ENCODE measurements at regions not wholly inside any gene's neighbourhood (a gene's known extent, or its start where the extent isn't known, plus 50 kb on each side); places are given as distances from the start of the nearest gene placed in this dataset.
"Not testable (repeated sequence)": the region's sequence is repeated elsewhere in the genome, so short reads cannot be mapped to it uniquely, and the experiment has no call there.

DNA sequence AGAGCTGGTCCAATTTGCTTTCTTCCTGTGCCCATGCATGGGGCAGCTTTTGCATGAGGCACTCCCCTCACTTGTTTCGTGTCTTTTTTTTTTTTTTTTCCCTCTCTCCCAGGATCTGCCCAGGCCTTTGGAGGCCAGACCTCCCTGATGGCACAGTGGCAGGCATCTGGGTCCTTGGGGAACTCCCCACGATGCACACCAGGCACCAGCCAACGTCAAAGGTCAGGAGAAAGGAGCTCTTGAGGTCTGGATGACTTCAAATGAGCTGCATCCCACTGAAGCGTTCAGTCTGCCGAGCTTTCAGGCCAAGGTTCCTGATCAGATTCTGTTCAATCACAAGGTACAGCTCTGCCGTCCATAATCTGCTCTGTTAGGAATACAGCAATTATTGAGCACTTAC lies 97.2 kb upstream of the CARD11 start:
- Histone ChIP-seq H3K9ac (ENCODE audit: low read depth, low read length) (no peak overlapping the region), H3K4me3 (ENCODE audit: low read length) (no peak overlapping the region), H3K9me3 (replicated peaks; ENCODE audit: low read length) (no peaks in the 10 kb centered on the region), H3K27me3 (ENCODE audit: control insufficient read depth, insufficient read depth, low read length) (peaks cover 25% of the 10 kb centered on the region), H3K4me1 (ENCODE audit: control insufficient read depth, insufficient read depth, low read length) (no peaks in the 10 kb centered on the region), H3K36me3 (ENCODE audit: insufficient read depth, low read length) (no peaks in the 10 kb centered on the region), H3K4me2 (ENCODE audit: low read length) (no peak overlapping the region)

DNA sequence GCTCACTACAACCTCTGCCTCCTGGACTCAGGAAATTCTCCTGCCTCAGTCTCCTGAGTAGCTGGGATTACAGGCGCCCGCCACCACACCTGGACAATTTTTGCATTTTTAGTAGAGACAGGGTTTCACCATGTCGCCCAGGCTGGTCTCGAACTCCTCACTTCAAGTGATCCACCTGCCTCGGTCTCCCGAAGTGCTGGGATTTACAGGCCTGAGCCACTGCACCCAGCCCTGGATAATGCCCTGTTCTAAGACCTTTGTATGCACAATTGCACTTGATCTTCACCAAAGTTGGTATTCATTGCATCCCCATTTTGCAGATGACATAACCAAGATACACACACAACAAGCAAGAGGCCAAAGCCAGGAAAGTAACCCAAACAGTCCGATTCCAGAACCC lies 97.7 kb upstream of the CARD11 start:
- H3K9me3 ChIP-seq (replicated peaks; ENCODE audit: low read length) = no peaks in the 10 kb centered on the region
- H3K4me3 ChIP-seq (ENCODE audit: low read length) = no peak overlapping the region
- peaks cover 27% of the 10 kb centered on the region for H3K27me3 ChIP-seq (ENCODE audit: control insufficient read depth, insufficient read depth, low read length)
- H3K4me2 ChIP-seq (ENCODE audit: low read length) = no peak overlapping the region
- no peaks in the 10 kb centered on the region for H3K4me1 ChIP-seq (ENCODE audit: control insufficient read depth, insufficient read depth, low read length)
- H3K36me3 ChIP-seq (ENCODE audit: insufficient read depth, low read length) = no peaks in the 10 kb centered on the region
- H3K9ac ChIP-seq (ENCODE audit: low read depth, low read length) = no peak overlapping the region

DNA sequence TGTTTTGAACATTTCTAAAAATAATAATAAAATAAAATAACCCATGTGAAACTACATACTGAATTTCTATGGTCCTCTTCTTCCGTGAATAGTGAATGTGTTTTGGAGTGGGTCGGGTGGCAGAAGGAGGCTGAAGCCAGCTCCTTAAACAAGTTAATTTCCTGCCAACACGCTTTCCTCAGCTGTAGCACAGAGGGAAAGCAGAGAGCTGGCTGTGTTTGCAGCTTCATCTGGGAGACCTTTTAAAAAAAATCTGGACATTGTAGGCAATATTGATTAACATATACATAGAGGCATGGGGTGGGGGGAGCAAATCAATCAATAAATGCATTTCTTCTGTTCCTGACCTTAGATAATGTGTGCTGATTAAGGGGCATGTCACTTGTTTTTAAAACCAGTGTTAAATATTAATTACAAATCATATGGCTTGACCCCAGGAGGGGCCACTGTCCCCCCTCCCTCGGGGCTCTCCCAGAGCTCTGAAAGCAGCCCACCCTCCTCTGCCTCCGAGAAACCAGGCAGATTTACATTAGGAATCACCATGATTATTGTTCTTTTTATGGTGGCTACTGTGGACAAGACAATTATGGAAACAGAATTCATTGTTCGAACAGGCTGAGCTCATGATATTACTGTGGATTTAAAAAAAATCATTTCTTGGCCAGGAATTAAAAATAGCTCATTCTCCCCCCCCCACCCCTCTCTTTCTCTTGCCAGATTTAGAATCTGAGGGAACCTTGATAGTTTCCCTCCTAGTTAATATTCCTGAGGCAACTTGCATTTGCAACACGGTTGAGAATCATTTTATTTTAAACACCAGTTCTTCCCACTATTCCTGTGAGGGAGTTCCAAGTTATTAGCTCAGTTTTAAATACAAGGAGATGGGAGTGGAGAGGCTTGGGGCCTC lies 100.5 kb upstream of the CARD11 start:
- Histone ChIP-seq H3K4me1 (ENCODE audit: control insufficient read depth, insufficient read depth, low read length) (no peaks in the 10 kb centered on the region), H3K4me3 (ENCODE audit: low read length) (no peak overlapping the region), H3K27me3 (ENCODE audit: control insufficient read depth, insufficient read depth, low read length) (peaks cover 33% of the 10 kb centered on the region), H3K4me2 (ENCODE audit: low read length) (no peak overlapping the region), H3K36me3 (ENCODE audit: insufficient read depth, low read length) (no peaks in the 10 kb centered on the region), H3K9me3 (replicated peaks; ENCODE audit: low read length) (no peaks in the 10 kb centered on the region), H3K9ac (ENCODE audit: low read depth, low read length) (no peak overlapping the region)

DNA sequence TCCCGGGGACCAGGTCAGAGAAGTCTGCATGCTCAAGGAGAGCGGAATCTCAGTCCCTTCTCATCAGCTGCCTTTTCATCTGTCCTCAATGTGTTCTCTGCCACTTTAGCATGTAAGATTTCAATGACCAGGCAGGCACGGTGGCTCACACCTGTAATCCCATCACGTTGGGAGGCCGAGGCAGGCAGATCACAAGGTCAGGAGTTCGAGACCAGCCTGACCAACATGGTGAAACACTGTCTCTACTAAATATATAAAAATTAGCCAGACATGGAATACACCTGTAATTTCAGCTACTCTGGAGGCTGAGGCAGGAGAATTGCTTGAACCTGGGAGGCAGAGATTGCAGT lies 101.1 kb upstream of the CARD11 start:
- peaks cover 37% of the 10 kb centered on the region for H3K27me3 ChIP-seq (ENCODE audit: control insufficient read depth, insufficient read depth, low read length)
- H3K9me3 ChIP-seq (replicated peaks; ENCODE audit: low read length); H3K4me2 ChIP-seq (ENCODE audit: low read length); H3K36me3 ChIP-seq (ENCODE audit: insufficient read depth, low read length); H3K4me3 ChIP-seq (ENCODE audit: low read length); H3K9ac ChIP-seq (ENCODE audit: low read depth, low read length); H3K4me1 ChIP-seq (ENCODE audit: control insufficient read depth, insufficient read depth, low read length): not testable (repeated sequence)

DNA sequence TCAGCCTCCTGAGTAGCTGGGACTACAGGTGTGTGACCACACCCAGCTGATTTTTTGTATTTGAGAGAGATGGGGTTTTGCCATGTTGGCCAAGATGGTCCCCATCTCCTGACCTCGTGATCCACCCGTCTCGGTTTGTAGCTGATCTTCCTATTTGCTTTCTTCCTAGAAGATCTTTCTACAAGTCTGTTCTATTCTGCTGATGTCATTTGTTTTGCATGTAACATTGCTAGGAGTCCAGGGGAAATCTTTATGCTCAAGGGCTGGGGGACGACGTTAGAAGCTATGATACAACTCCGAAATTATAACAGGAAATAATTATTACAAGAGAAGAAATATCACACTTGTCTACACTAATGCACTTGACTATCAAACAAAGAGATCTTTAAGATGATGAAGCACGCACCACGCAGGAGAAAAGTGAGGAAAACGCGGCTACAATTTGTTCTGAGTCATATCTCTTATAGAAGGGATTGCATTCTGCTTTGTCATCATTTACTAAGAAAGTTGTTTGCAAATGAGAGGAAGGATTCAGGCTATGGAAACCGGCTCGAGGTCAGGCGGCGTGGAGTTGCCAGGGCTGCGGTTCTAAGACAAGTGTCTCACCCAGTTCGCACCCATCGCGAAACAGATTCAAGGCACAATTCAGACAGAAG lies 103.0 kb upstream of the CARD11 start:
- no peak overlapping the region for H3K4me2 ChIP-seq (ENCODE audit: low read length)
- H3K9ac ChIP-seq (ENCODE audit: low read depth, low read length) = no peak overlapping the region
- no peaks in the 10 kb centered on the region for H3K4me1 ChIP-seq (ENCODE audit: control insufficient read depth, insufficient read depth, low read length)
- H3K36me3 ChIP-seq (ENCODE audit: insufficient read depth, low read length) = no peaks in the 10 kb centered on the region
- peaks cover 33% of the 10 kb centered on the region for H3K27me3 ChIP-seq (ENCODE audit: control insufficient read depth, insufficient read depth, low read length)
- H3K9me3 ChIP-seq (replicated peaks; ENCODE audit: low read length) = no peaks in the 10 kb centered on the region
- H3K4me3 ChIP-seq (ENCODE audit: low read length) = no peak overlapping the region

DNA sequence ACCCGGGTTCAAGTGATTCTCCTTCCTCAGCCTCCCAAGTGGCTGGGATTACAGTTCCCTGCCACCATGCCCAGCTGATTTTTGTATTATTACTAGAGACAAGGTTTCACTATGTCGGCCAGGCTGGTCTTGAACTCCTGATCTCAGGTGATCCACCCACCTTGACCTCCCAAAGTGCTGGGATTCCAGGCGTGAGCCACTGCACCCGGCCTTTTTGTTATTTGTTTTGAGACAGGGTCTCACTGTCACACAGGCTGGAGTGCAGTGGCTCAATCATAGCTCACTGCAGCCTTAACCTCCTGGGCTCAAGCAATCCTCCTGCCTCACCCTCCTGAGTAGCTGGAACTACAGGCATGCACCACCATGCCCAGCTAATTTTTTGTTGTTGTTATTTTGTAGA lies 104.8 kb upstream of the CARD11 start:
- H3K27me3 ChIP-seq (ENCODE audit: control insufficient read depth, insufficient read depth, low read length) = peaks cover 36% of the 10 kb centered on the region
- H3K9me3 ChIP-seq (replicated peaks; ENCODE audit: low read length); H3K4me1 ChIP-seq (ENCODE audit: control insufficient read depth, insufficient read depth, low read length); H3K4me3 ChIP-seq (ENCODE audit: low read length); H3K36me3 ChIP-seq (ENCODE audit: insufficient read depth, low read length); H3K9ac ChIP-seq (ENCODE audit: low read depth, low read length); H3K4me2 ChIP-seq (ENCODE audit: low read length): not testable (repeated sequence)

DNA sequence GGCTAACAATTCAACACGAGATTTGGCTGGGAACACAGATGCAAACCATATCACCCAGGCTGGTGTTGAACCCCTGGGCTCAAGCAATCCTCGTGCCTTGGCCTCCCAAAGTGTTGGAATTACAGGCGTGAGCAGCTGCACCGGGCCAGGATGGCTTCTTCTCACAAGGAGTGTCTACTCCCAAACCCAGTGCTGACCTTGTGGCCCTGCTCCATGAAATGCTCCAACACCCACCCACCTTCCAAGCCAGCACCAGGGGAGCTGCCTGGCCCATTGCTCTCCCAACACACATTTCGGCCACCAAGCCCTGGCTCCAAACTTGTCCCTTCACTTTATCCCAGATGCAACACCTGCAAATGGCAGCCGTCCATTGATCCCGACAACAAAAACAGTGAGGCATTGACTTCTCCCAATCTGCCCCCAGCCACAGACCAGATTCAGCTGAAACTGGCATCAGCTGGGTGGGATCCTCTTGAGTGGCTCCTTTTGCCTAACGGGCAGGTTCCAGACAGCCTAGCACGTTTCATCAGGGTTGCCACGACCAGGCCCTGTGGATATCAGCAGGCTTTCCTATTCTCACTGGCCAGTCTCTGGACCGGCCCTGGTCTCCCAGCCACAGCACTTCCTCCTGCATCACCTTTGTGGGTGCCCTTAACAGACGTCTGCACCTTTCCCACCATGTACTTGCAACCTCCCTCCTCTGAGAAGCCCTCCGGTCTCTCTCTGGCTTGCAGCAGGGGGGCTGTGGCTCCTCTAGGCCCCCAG lies 105.7 kb upstream of the CARD11 start:
- no peak overlapping the region for H3K4me2 ChIP-seq (ENCODE audit: low read length)
- no peak overlapping the region for H3K4me3 ChIP-seq (ENCODE audit: low read length)
- no peaks in the 10 kb centered on the region for H3K9me3 ChIP-seq (replicated peaks; ENCODE audit: low read length)

DNA sequence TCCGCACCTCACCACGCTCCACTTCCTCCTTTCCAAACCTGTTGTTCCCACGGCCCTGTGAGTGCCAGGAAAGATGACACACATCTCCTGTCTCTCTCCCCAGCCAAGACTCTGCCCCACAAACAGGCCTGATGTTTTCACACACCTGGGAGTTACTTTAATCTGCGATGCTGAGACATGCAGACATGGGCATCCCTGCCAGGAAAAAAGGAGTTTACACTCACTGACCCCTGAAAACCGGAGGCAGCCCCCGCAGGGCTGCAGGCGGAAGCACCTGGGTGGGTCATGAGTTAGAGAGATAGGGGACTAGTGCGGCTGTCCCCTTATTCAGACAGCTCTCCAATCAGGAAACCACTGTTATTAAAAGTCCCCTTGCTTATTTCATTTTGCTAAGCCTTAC lies 106.4 kb upstream of the CARD11 start:
- peaks cover 37% of the 10 kb centered on the region for H3K27me3 ChIP-seq (ENCODE audit: control insufficient read depth, insufficient read depth, low read length)
- H3K36me3 ChIP-seq (ENCODE audit: insufficient read depth, low read length) = no peaks in the 10 kb centered on the region
- no peaks in the 10 kb centered on the region for H3K4me1 ChIP-seq (ENCODE audit: control insufficient read depth, insufficient read depth, low read length)
- no peaks in the 10 kb centered on the region for H3K9me3 ChIP-seq (replicated peaks; ENCODE audit: low read length)
- no peak overlapping the region for H3K4me2 ChIP-seq (ENCODE audit: low read length)
- H3K4me3 ChIP-seq (ENCODE audit: low read length) = no peak overlapping the region
- H3K9ac ChIP-seq (ENCODE audit: low read depth, low read length) = no peak overlapping the region

More for the DNA sequence above, 105.7 kb upstream of the CARD11 start:
- Histone ChIP-seq H3K27me3 (ENCODE audit: control insufficient read depth, insufficient read depth, low read length) (peaks cover 37% of the 10 kb centered on the region), H3K9ac (ENCODE audit: low read depth, low read length) (no peak overlapping the region), H3K4me1 (ENCODE audit: control insufficient read depth, insufficient read depth, low read length) (no peaks in the 10 kb centered on the region), H3K36me3 (ENCODE audit: insufficient read depth, low read length) (no peaks in the 10 kb centered on the region)

DNA sequence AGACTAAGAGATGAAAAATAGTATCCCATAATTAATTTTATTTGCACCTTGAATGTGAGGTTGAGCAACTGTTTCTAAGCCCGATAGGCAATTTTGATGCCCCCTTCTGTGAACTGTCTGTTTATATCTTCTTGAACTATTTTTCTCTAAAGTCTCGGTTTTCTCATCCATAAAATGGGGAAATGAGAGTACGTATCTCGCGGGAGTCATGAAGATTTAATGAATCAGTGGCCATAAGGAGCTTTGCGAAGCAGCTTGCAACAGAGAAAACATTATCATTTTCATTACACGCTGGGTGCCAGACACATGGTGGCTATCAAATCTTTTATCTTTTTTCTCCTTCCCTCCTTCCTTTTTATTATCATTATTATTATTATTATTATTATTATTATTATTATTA lies 108.1 kb upstream of the CARD11 start:
- H3K4me2 ChIP-seq (ENCODE audit: low read length) = no peak overlapping the region
- H3K4me1 ChIP-seq (ENCODE audit: control insufficient read depth, insufficient read depth, low read length) = no peaks in the 10 kb centered on the region
- no peaks in the 10 kb centered on the region for H3K9me3 ChIP-seq (replicated peaks; ENCODE audit: low read length)
- no peaks in the 10 kb centered on the region for H3K36me3 ChIP-seq (ENCODE audit: insufficient read depth, low read length)
- H3K4me3 ChIP-seq (ENCODE audit: low read length) = no peak overlapping the region
- H3K27me3 ChIP-seq (ENCODE audit: control insufficient read depth, insufficient read depth, low read length) = peaks cover 26% of the 10 kb centered on the region
- no peak overlapping the region for H3K9ac ChIP-seq (ENCODE audit: low read depth, low read length)

DNA sequence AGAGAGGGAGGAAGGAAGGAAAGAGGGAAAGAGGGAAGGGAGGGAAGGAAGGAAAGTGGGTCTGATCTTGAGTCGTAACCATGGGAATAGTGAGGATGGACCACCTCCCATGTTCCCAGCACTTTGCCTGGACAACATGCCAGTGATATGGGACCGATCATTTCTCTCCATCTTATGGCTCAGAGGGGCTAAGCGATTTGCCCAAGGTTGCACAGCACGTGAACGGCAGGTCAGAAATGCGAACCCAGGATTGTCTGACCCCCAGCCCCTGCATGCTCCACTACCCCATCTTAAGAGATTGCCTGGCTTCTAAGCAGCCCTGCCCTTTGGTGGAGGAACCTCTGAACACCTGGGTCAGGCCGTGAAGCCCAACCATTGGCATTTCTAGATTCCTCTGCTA lies 109.0 kb upstream of the CARD11 start:
- Histone ChIP-seq H3K9me3 (replicated peaks; ENCODE audit: low read length) (no peaks in the 10 kb centered on the region), H3K4me2 (ENCODE audit: low read length) (no peak overlapping the region), H3K4me3 (ENCODE audit: low read length) (no peak overlapping the region), H3K9ac (ENCODE audit: low read depth, low read length) (no peak overlapping the region), H3K4me1 (ENCODE audit: control insufficient read depth, insufficient read depth, low read length) (no peaks in the 10 kb centered on the region), H3K27me3 (ENCODE audit: control insufficient read depth, insufficient read depth, low read length) (peaks cover 27% of the 10 kb centered on the region), H3K36me3 (ENCODE audit: insufficient read depth, low read length) (no peaks in the 10 kb centered on the region)

DNA sequence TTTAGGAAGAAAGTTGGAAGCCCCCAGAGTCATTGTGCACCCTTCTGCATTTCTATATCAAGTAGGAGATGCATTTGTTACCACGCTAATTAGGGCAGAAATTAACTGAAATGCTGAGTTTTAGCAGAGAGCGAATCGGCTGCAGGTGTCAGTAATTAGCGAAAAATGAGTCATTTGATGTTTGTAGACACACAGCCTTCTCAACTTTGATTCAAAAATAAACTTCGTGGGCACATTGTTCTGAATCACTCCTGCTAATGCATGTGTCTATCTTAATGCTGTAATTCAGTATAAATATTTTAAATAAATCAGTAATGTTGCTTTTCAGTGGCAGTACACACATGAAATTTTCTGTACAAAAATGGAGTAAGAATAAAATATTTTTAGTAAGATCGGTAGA lies 109.5 kb upstream of the CARD11 start:
- no peaks in the 10 kb centered on the region for H3K9me3 ChIP-seq (replicated peaks; ENCODE audit: low read length)
- H3K9ac ChIP-seq (ENCODE audit: low read depth, low read length) = no peak overlapping the region
- H3K27me3 ChIP-seq (ENCODE audit: control insufficient read depth, insufficient read depth, low read length) = peaks cover 31% of the 10 kb centered on the region
- H3K4me1 ChIP-seq (ENCODE audit: control insufficient read depth, insufficient read depth, low read length) = no peaks in the 10 kb centered on the region
- H3K36me3 ChIP-seq (ENCODE audit: insufficient read depth, low read length) = no peaks in the 10 kb centered on the region
- H3K4me2 ChIP-seq (ENCODE audit: low read length) = no peak overlapping the region
- no peak overlapping the region for H3K4me3 ChIP-seq (ENCODE audit: low read length)

Measured in skeletal muscle satellite cell (primary cell).